Stimulated activated CD4-positive, alpha-beta T cell treated with anti-CD3 and anti-CD28 coated beads, TNF-alpha, amount 100 ng/mL, for 24 hours (primary cell): ENCODE measurements at regions not wholly inside any gene's neighbourhood (a gene's known extent, or its start where the extent isn't known, plus 50 kb on each side); places are given as distances from the start of the nearest gene placed in this dataset.

ENCODE experiments used
- DNase-seq, 3 experiments: peaks; one replicate each; pipeline ENCODE4 v3.0.0-alpha.2; 2020; ENCODE audit warnings: low read depth in 3 of 3

DNA sequence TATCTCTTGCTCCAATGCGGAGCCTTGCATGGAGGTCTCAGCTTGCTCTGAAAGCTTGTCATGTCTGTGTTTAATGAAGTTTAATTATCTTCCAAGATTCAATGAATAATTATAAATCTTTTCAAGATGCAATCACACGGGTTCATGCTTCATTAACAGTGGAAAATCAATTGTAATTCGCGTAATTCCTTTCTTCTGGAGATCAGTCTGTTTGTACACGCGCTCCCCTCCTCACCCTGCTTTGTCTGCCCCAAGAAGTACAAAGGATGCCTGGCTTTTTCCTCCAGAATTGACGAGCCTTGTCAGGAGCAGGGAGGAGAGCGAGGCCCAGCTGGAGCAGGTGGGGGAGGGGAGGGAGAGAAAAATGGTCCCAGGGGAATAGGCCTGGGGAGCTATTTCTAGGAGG, 65.0 kb upstream of the DISP3 start:
- no peak for DNase-seq

- no peak for DNase-seq
Observed at GRCh38 chr1:11414926-11415538, 63.9 kb upstream of the DISP3 start.

DNA sequence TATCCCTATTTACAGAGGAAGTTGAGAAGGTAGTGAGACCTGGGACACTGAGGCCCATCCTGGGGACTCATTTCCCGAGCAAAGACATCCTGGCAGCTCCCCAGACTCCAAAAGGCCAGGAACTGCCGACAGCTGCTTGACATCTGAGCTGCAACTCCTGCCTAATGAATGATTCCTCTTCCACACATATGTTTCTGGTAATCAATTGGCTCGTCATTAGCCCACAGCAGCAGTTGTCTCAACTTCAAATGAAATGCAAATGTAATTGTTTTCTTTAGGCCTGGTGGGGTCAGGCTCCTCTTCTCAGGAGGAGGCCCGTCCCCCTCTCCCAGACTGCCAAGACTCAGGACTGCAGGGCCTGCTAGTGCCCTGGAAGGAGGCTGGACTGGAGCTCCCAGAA, 61.8 kb upstream of the DISP3 start:
- no peak for DNase-seq

GRCh38 chr1:11418056-11418455, 60.9 kb upstream of the DISP3 start:
- no peak for DNase-seq

DNA sequence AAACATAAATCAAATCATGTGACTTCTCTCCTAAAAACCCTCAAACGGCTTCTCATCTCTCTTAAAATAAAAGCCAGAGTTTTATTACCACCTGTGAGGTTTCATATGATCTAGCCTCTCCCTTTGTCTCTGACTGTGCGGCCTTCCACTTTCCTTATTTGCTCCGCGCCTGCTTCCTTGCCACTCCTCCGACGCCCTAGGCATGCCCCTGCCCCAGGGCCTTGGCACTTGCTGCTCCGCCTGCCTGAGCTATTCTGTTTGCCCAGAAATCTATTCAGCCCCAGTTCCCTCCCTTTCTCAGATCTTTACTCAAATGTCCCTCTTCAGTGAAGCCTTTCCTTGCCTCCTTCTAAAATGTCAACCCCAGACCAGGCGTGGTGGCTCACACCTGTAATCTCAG, 57.5 kb upstream of the DISP3 start:
- DNase-seq = no peak

DNA sequence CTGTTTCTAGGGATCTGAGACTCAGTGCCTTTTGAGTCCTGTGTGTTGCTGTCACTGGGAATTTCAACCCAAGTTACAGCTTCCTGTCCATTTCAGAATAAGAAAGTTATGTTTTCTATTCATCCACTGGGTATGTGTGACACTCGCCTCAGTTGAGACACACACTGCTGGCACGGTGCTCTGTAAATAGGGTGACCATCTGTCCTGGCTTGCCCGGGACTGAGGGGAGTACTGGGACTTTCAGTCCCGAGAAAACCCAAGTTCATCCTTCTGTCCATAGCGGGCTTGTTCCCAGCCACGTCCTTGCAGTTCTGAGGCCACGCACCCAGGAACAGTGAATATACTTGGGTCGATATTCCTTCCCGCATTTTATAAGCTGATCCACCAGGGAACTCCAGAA, 56.3 kb upstream of the DISP3 start:
- no peak for DNase-seq

DNA sequence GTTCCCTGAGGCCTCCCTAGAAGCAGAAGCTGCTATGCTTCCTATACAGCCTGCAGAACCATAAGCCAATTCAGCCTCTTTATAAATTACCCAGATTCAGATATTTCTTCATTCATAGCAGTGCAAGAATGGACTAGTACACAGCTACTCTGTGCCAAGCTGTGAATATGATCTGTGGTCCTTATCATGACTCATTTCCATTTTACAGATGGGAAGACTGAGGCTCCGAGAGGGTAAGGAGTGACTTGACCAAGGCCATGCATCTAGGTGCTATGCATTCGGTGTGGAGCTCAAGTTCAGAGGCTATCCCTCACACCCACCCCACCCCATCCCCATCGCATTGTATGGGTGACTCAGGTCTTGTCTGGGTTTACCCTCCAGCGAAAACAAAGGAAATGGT, 52.3 kb upstream of the DISP3 start:
- no peak for DNase-seq

GRCh38 chr1:11428789-11429188, 50.2 kb upstream of the DISP3 start:
- DNase-seq = no peak
